NCI-H345 (cell line): ENCODE measurements at regions not wholly inside any gene's neighbourhood (a gene's known extent, or its start where the extent isn't known, plus 50 kb on each side); places are given as distances from the start of the nearest gene placed in this dataset.

Experiments
- DNase-seq: peaks from one replicate; lab custom pipeline; 2025; lab: John Stamatoyannopoulos, UW

DNA sequence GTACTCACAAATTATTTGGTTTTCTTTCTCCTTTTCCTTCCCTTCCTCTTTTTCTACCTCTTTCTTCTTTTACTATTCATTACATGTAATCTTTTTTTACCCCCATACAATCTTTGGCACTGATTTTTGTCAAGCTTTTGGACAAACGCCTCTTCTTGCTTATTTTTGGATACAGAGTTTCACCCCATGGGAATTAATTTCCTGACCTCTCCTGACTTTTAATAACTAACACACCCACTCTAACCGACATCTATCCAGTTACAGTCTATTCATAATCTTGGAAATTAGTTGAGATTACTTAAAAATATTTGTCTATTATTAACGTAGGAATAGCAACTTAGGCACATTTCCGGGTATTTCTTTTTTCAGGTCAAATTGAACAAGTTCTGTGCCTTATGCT, 101.2 kb downstream of the HDGFL1 start:
- DNase-seq = no peak

DNA sequence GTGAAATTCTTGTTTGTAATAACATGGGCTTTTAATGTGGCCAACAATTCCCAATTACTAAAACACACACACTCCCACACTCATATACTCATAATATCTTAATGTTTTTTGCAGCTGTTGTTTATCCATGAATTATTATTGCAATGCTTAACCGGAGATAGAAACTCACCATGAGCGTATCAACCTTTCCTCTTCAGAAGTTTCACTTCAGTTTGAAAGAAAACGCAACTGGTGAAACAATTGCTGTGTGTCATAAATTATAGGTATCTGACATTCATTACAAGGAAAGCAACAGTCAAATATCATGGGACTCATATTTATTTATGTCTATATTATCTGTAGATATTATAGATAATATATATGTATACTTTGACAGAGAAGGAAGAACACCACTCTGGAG, 104.1 kb downstream of the HDGFL1 start:
- no peak for DNase-seq

DNA sequence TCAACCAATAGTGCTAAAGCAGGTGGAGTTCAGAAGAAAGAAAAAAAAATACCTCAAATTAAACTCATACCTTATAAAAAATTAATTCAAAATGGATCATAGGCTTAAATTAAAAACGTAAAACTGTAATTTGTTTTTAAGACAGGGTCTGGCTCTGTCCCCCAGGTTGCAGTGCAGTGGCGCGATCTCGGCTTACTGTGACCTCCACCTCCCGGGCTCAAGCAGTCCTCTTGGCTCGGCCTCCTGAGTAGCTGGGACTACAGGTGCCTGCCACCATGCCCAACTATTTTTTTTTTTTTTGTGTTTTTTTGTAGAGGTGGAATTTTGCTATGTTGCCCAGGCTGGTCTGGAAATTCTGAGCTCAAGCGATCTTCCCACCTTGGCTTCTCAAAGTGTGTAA, 111.6 kb downstream of the HDGFL1 start:
- no peak for DNase-seq

DNA sequence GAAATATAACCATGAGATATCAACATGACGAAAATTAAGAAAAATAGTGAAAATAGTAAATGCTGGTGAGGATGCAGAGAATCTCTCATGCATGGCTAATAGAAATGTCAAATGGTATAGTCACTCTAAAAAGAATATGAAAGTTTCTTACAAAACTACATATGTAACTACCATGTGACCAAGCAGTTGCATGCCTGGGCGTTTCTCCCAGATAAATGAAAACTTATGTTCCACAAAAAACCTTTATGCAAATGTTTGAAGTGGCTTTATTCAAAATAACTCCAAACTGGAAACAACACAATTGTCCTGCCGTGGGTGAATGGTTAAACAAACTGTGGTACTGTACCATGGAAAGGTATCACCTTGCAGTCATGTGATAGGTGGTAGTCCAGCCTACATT, 112.4 kb downstream of the HDGFL1 start:
- no peak for DNase-seq

DNA sequence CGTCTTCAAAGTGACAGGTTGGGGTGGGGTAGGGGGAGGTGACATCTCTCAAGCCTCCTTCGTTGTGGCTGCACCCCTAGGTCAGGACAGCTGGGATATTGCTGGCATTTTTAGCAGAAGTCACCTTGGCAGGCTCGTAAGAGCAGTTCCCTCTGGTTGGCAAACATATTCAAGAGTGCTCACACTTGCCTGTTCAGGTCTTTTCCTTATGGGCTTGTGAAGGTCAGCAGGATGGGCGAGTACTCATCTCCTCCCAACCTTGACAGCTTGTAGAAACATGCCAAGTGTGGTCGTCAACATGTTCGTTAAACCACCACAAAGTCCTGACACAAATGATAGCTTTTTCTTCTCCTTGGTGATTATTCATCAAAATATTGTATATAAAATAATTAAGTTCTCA, 113.6 kb downstream of the HDGFL1 start:
- DNase-seq = no peak

DNA sequence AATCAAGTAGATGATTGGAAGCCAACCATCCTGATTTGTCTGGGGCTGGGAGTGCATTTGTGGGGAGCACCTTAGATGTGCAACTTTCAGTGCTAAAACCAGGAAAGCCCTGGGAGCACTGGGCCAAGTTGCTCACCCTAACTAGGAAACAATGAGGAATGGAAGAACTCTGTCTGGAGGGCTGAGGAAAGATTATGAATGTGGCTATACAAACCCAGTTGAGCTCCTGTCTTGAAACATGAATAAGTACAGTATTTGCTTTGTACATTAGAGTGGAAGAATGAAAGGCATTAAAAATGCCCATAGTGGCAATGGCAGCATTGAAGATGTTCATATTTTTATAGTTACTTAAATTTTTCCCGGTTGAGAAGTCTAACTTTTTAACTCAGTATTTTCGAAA, 121.1 kb downstream of the HDGFL1 start:
- no peak for DNase-seq

DNA sequence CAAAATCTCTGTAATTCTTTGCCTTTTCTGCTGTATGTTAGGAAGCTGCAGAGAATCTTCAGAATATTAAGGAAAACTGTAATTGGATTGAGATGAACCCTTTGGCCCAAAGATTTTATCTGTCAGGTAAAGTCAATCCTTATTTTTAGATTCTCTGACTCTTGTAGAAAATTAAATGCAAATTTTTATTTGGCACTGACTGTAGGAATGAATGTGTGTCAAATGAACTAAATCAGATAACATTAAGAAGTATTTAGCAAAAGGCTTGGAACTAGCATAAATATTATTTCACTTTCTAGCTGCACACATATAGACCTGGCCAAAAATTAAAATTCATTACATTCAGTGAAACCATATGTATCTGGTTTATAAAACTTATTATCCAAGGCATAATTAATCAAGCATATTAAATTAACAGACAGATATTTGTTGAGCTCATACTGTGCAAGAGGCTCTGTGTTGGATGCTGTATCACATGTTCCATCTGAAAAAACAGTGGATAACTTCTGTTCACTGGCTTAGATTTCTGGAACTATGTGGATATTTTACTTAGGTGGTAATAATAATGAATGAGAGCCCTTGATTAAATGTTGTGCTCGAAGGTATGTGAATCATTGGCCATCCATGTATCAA, 124.8 kb downstream of the HDGFL1 start:
- DNase-seq = no peak

DNA sequence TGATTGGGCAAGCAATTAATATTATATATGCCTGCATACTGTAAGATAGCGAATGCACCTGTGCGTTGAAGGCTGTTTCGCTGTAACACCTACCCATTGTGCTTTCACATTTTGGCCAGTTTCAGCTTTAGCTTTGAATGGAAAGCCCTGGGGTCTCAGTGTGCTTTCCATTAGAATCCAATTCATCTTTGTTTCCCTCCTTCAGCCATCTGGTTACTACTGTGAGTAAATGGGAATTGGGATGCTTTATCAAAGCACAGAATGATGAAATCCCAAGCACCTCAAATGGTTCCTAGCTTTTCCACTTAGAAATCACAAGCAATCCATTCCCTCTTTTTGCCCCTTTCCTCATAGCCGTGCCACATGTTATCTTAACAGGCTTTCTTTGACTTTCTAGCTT, 127.1 kb downstream of the HDGFL1 start:
- no peak for DNase-seq

DNA sequence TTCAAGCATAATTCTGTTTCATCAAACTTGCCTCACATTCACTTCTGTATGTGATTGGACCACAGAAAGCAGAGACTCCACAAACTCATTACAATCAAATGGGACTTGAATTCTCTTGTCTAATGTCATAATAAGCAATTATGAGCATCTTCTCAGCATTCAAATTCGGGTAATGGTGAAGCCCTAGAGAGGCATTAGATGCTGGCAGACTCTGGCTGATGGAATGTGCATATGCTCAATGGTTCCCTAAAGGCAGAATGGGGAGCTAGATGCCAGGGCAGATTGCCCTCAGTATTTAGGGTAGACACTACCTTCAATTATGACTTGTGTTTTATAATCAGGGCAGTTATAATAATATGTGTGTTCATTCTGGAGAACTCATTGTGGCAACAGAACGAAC, 127.9 kb downstream of the HDGFL1 start:
- DNase-seq = no peak

DNA sequence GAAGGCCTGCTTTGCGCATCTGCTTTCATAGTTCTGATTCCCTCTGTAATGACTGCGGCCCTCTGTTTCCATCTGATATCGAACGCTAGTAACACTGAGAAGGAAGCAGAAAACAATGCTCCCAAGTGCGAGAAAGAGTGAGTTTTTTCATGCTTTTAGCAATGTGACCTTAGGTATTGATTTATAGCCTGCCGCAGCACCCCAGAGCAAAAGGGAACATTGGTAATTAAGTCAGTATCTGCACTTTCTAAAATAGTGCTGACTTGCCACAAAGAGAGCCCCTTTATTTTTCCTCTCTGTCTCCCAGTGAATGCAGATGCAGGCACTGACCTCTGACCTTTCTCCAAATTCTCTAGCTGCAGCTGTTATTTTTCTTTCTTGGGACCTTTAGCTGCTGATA, 129.8 kb downstream of the HDGFL1 start:
- no peak for DNase-seq

DNA sequence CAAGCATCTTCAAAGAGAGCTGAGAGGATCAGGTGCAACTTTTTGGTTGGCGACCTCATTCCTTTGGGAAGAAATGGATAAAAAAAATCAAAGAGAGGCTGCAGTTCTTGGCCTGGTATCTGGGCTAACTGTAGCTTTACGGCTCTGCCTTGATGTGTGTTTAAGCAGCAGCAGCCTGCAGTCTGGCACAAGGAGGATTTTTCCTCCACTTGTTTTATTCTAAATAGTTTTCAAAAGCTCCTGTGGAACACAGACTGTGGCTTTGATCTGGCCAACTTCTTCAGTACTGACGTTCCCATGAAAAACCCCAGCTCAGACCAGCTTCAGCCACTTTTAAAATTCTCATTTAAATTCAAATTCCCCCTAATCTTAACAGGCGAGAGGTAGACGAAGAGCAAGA, 137.3 kb downstream of the HDGFL1 start:
- no peak for DNase-seq

DNA sequence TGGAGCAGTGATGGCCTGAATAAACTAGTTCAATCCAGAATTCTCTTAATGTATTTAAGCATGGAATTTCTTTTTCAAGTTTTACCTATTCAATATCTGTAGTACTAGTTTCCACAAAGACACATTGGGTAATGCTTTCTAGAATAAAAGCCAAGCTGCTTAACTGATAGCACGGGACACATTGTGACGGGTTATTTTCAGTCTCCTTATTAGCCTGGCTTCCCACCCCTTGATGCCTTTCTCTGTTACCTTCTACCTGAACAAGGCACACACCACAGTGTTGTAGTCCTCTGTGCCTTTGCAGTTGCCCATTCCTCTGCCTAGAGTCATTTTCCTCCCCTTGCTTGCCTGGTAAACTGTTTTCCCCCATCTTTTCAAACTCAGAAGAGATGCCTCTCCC, 139.1 kb downstream of the HDGFL1 start:
- DNase-seq = no peak

DNA sequence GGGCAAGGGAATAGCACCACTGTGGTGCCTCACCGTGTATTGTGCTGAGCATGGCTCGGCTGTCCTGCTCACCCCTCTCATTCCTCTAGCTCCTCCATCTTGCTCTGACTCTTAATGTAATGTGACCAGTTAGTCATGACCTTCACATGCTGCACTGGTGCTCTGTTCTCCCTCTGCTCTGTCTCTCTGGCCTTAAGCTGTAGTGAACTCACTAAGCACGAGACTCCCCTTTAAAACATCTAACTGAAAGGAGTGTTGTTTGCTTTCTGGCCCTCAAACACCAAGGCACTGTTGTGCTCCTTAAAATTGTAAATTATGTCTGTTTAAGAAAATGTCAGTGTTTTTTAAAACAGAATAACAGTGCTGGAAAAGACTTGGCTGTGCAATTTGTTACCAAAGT, 140.4 kb downstream of the HDGFL1 start:
- no peak for DNase-seq

DNA sequence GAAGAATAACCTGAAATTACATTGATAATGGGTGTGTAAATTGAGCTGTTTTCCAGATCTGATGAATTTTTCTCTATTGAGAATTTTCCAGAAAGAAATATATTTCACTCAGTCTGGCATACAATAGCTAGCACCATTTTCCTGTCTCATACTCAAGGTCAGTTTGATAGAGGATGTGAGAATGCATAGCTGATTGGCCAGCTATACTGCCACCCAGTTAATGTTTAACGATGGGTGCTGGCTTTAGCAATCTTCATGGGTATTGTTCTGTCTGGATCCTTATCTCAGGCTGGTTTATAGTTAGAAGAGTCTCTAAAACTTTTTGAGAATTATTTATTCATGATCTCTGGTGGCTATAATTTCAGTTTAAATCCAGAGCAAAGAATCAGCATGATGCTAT, 147.4 kb downstream of the HDGFL1 start:
- no peak for DNase-seq

DNA sequence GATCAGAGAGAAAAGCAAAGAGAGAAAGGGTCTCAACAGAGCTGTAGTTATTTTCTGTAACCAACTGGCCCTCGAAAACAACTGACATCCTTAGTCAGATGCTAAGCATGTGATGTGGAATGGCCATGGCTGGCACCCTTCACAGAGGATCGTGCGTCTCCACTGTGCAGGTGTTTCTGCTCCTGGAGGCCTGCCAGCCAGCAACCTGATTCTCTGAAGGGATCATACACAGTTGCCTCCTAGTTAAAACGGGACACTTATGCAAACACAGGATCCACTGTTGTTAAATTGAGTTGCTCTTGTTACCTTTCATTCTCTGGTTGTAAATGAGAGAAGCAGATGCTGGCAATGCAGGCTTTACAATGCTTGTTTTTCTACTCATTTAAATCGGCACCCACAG, 148.5 kb downstream of the HDGFL1 start:
- DNase-seq = peak; percentile 97

DNA sequence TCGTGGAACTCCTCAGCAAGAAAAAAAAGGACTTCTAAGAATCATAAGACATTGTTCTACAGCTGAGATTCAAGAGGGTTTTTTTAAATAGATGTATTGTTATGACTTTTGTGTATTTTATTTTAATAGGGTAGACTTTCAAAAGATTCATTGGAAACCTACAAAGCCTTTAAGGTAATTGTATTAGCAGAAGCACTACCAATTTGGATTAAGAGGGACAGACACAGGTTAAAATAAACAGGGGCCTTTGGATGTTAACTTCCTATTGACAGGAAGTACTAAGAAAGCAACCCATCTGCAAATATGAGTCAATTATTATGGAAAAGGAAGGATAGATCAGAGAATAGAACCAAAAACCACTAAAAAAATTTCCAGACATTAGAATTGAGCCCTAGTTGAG, 153.5 kb downstream of the HDGFL1 start:
- DNase-seq = no peak

DNA sequence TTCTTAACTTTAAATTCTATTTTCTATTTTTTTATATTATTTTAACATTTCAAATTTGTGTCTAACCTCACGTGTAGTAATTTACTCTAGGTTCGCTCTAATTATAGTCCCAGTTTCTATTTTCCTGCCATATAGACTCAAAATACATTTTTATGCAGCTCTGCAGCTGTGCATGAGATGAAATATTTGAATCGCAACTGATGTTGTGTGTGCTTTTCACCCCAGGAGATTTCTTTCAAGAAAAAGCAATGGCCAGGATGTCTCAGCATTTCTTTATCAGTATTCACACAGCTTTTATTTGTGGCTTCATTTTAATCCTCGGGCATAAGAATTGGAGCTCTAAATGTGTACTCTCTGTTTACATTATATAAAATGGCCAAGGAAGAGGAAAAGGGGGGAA, 157.6 kb downstream of the HDGFL1 start:
- no peak for DNase-seq

DNA sequence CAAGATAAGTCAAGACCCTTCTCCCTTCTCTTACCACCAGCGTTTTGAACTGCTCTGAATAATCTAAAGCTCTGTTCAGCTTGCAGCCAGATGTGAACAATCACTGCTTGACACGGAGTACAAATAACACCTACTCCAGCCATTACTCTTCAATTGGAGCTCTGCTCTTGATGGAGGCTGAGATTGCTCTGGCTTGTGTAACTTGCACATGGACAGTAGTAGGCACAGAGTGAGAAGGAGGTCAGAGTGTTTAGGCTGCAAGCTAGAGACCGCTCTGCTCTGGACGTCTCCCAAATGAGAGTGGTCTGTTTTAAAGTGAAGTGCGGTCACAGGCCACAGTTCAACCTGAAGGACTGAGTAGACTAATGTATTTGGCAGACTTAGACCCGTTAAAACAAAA, 158.3 kb downstream of the HDGFL1 start:
- DNase-seq = no peak

DNA sequence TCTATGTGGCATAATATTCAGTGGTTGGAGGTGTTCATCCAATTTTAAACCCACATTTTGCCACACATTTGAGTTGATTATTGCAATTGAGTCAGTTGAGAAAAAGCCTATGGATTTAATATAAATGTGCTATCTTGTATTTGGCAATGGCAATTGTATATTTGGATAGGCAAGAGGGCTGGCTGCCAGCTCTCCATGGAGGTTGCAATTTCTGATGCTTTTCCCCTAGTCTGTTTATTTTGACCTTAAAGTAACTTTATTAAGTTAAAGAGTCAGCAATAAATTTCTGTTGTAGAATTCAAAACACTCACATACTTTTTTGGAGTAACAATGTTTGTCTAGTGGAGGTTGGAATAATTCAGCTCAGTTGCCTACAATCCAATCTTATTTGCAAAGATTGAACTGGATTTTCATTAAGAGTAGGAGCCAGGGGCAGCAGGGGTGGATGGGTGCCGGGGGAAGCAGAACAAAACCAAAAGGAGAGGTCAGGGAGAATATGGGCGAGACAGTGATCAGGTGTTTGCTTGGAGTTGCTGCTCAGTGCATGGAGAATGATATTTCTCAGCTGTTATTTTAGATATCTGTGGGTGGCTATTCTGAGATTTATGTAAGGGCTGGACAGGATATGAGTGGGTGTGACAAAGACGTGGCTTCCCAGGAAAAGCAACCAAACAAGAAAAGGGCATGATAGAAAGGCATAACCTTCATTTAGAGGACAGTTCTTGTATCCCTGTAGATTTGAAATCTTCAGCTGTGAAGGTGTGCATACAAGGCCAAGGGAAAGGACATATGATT, 163.0 kb downstream of the HDGFL1 start:
- no peak for DNase-seq

DNA sequence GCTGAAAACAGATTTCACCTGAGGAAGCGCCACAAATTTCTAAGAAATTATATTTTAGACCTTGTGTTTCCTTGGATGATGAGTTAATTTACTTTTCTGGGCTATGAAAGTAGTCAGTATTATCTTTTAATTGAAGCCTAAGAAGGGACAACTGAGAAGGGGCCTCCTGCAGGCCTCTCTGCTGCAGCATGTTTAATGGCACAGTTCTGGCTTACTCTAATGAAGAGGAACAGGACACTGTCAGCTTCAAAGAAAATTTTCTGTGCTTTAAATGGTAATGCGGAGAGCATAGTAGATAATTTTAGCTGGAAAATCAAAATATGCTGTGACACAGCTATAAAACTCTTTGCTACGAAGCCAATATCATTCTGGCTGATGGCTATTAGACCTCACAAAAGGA, 167.4 kb downstream of the HDGFL1 start:
- DNase-seq = no peak

DNA sequence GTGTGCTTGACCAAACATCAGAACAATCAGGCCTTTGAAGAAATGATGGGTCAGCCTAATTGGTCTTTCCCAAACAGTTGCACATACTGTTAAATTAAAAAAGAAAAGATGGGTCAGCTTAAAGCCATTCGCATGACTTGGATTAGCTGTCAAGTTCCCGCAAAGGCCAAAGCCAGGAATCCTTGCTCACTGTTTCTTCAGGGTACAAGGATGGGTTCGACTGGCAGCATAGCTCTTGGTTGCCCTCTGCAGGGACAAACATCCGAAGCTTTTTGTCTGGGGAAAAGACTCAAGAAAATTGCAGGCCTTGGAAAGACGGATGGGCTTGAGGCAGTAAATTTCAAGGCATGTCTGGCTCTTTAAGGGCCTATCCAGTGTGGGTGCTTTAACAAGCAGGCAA, 168.0 kb downstream of the HDGFL1 start:
- DNase-seq = no peak

DNA sequence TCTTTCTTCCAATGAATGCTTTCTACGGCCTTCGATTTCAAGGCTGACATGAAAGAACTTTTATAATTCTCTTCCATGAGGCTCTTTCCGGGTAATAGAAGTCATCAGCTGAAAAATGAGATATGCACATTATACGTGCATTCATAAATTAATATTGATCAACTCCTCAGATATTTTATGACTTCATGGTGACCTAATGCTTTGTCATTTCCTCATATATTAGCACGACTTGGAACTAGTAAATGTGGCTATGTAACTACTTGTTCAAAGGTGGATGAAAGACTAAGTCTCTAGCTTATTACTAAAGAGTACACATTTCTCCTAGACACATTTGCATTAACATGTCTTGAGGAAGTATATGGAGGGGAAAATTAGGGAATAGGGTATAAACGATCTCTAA, 168.8 kb downstream of the HDGFL1 start:
- no peak for DNase-seq

DNA sequence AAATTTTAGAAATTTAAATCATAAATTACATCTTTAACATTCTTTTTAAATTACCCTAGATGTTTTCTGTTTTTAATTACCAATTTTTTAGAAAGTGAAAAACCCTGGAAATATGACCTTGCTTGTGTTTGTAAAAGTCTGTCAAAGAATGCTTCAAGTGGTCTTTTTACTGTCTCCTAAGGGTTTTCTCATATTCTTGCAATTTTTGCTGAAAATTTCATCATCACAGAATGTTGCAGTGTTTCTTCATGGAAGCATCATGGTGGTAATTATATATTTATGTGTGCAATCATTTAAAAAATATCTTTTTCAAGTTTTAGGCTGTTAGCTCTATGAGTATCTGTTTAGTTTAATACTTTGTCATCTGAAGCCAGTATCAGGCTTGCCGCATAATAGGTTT, 178.2 kb downstream of the HDGFL1 start:
- no peak for DNase-seq

DNA sequence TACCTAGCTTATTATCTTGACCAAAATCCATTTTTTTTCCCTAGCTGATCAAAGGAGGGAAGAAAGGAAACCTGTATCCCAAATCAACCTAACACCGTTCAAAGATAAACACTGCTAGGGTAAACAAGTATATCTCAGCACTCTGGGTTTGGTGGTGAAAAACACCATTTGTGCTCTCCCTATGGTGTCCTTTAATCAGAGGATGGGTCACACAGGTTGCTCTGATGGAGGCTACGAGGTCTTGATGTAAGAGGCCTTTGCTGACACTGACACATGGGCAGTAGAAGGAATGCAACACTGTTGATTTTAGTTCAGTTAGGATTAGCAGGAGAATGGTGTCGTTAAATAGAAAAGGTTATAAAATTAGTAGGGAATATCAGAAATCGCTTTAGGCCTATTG, 179.3 kb downstream of the HDGFL1 start:
- no peak for DNase-seq
